ENCODE measurements at regions not wholly inside any gene's neighbourhood (a gene's known extent, or its start where the extent isn't known, plus 50 kb on each side); places are given as distances from the start of the nearest gene placed in this dataset.

- no peak overlapping the region for H3K27ac Mint-ChIP-seq (ENCODE audit: unreplicated experiment)
- H3K36me3 Mint-ChIP-seq (ENCODE audit: low read depth, unreplicated experiment): no peaks in the 10 kb centered on the region
- H3K9me3 Mint-ChIP-seq (ENCODE audit: unreplicated experiment): no peaks in the 10 kb centered on the region
- DNase-seq (ENCODE audit: low spot score): no peak
- no peak for TF ChIP-seq CTCF (IDR thresholded peaks at IDR 0.05; ENCODE audit: unreplicated experiment)
- H3K4me3 Mint-ChIP-seq (ENCODE audit: unreplicated experiment): no peak overlapping the region
- peaks cover 18% of the 10 kb centered on the region for H3K4me1 Mint-ChIP-seq (ENCODE audit: unreplicated experiment)
- peaks cover 3% of the 10 kb centered on the region for H3K27me3 Mint-ChIP-seq (ENCODE audit: unreplicated experiment)
Observed at GRCh38 chr12:93128332-93128707, 199.2 kb upstream of the EEA1 start.

GRCh38 chr12:93130366-93131054 lies 201.4 kb upstream of the EEA1 start:
- H3K36me3 Mint-ChIP-seq (ENCODE audit: low read depth, unreplicated experiment): no peaks in the 10 kb centered on the region
- H3K4me3 Mint-ChIP-seq (ENCODE audit: unreplicated experiment): no peak overlapping the region
- peaks cover 1% of the 10 kb centered on the region for H3K27me3 Mint-ChIP-seq (ENCODE audit: unreplicated experiment)
- no peak for TF ChIP-seq CTCF (IDR thresholded peaks at IDR 0.05; ENCODE audit: unreplicated experiment)
- peaks cover 30% of the 10 kb centered on the region for H3K4me1 Mint-ChIP-seq (ENCODE audit: unreplicated experiment)
- DNase-seq (ENCODE audit: low spot score): no peak
- H3K9me3 Mint-ChIP-seq (ENCODE audit: unreplicated experiment): no peaks in the 10 kb centered on the region
- H3K27ac Mint-ChIP-seq (ENCODE audit: unreplicated experiment): no peak overlapping the region

GRCh38 chr12:93133361-93133760 lies 204.3 kb upstream of the EEA1 start:
- peaks cover 33% of the 10 kb centered on the region for H3K4me1 Mint-ChIP-seq (ENCODE audit: unreplicated experiment)
- H3K27me3 Mint-ChIP-seq (ENCODE audit: unreplicated experiment): peaks cover 1% of the 10 kb centered on the region
- no peak overlapping the region for H3K4me3 Mint-ChIP-seq (ENCODE audit: unreplicated experiment)
- H3K36me3 Mint-ChIP-seq (ENCODE audit: low read depth, unreplicated experiment): no peaks in the 10 kb centered on the region
- H3K27ac Mint-ChIP-seq (ENCODE audit: unreplicated experiment): no peak overlapping the region
- no peak for TF ChIP-seq CTCF (IDR thresholded peaks at IDR 0.05; ENCODE audit: unreplicated experiment)
- no peak for DNase-seq (ENCODE audit: low spot score)
- H3K9me3 Mint-ChIP-seq (ENCODE audit: unreplicated experiment): no peaks in the 10 kb centered on the region

GRCh38 chr12:93134175-93134890 lies 205.2 kb upstream of the EEA1 start:
- peaks cover 1% of the 10 kb centered on the region for H3K27me3 Mint-ChIP-seq (ENCODE audit: unreplicated experiment)

More at GRCh38 chr12:93134175-93134890, 205.2 kb upstream of the EEA1 start:
- peaks cover 33% of the 10 kb centered on the region for H3K4me1 Mint-ChIP-seq (ENCODE audit: unreplicated experiment)
- no peak overlapping the region for H3K27ac Mint-ChIP-seq (ENCODE audit: unreplicated experiment)
- H3K4me3 Mint-ChIP-seq (ENCODE audit: unreplicated experiment): no peak overlapping the region
- H3K36me3 Mint-ChIP-seq (ENCODE audit: low read depth, unreplicated experiment): no peaks in the 10 kb centered on the region
- DNase-seq (ENCODE audit: low spot score): no peak
- no peaks in the 10 kb centered on the region for H3K9me3 Mint-ChIP-seq (ENCODE audit: unreplicated experiment)
- no peak for TF ChIP-seq CTCF (IDR thresholded peaks at IDR 0.05; ENCODE audit: unreplicated experiment)

All from endothelial cell (in vitro differentiated cells).